Activated CD8-positive, alpha-beta T cell treated with anti-CD3 and anti-CD28 coated beads for 36 hours (primary cell): ENCODE measurements at regions not wholly inside any gene's neighbourhood (a gene's known extent, or its start where the extent isn't known, plus 50 kb on each side); places are given as distances from the start of the nearest gene placed in this dataset.

Experiments used
- ATAC-seq: fragments of 200-7000 bp; cut with Tn5 transposase; one replicate; pipeline ENCODE4 v1.10.0; 2021; ENCODE audit warnings: mild to moderate bottlenecking, moderate library complexity
- CTCF ChIA-PET: fragments of 350-600 bp; sonication (Branson Sonifier 250); formaldehyde crosslinking; loops from one replicate; lab custom pipeline; 2021; ENCODE audit warnings: antibody characterized with exemption; lab: Charles Lee
- POLR2A ChIA-PET: fragments of 350-600 bp; sonication (Branson Sonifier 250); formaldehyde crosslinking; loops from one replicate; lab custom pipeline; 2021; ENCODE audit warnings: antibody characterized with exemption; lab: Charles Lee
- DNase-seq: peaks from one replicate; pipeline ENCODE4 v3.0.0-alpha.2; 2020
- H3K27ac Mint-ChIP-seq: one replicate; pipeline ENCODE4 v1.8.0; 2021; ENCODE audit warnings: mild to moderate bottlenecking, mixed read lengths
- H3K27me3 Mint-ChIP-seq: one replicate; pipeline ENCODE4 v1.8.0; 2021; ENCODE audit warnings: mixed read lengths
- H3K36me3 Mint-ChIP-seq: one replicate; pipeline ENCODE4 v1.8.0; 2021; ENCODE audit warnings: low read depth, mixed read lengths
- H3K4me1 Mint-ChIP-seq: one replicate; pipeline ENCODE4 v1.8.0; 2021; ENCODE audit warnings: low read depth, mixed read lengths
- H3K4me3 Mint-ChIP-seq: one replicate; pipeline ENCODE4 v1.8.0; 2021; ENCODE audit warnings: mild to moderate bottlenecking, moderate library complexity, mixed read lengths
- H3K9me3 Mint-ChIP-seq: one replicate; pipeline ENCODE4 v1.8.0; 2021; ENCODE audit warnings: mixed read lengths
- intact Hi-C: fragments of 100-400 bp; cut with micrococcal nuclease; formaldehyde crosslinking; loops from one replicate; pipeline ENCODE4 v1.10.0; 2022
- TF ChIP-seq, protein P1 (sequence below): fragments of 200-600 bp; IDR thresholded peaks from one replicate; pipeline ENCODE4 v1.8.0; 2022; ENCODE audit warnings: antibody characterized with exemption, mild to moderate bottlenecking

DNA sequence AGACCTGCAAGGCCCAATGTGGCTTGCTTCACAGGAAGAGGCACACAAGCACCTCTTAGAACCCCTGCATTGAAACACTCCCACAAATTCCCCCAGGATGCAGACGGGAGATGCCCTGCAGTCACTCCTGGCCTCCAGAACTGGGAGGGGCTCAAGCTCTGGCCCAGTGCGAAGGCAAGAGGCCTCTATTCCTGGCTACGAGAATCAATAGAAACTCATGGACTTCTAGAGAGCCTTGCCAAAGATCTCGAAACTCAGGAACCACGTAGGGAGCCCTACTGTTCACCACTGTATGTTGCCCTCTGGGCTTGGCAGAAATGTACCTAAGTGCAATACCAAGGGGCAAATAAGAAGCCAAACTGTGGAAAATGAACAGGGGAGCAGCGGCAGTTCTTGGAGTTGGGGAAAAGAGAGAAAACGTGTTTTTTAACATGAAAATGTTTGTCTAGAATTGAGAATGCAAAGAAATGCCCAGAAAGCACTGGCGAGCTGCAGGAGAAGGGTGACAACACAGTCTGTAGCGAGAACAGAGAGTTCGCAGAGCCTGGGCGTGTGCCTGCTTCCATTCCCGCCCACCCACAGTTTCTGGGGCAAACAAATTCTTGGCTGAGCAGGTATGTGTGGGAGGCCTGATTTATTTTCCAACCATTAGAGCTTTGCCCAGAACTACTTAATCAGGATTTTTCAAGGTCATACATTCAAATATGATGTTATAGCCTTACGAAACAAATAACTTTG lies 260.5 kb upstream of the KLF14 start:
- Mint-ChIP-seq H3K36me3 (peaks cover 21% of the 10 kb centered on the region), H3K4me3 (no peak overlapping the region), H3K27ac (peak overlapping the region; percentile 85), H3K27me3 (no peaks in the 10 kb centered on the region), H3K9me3 (no peaks in the 10 kb centered on the region), H3K4me1 (peaks cover 75% of the 10 kb centered on the region)
- TF ChIP-seq, protein P1, sequence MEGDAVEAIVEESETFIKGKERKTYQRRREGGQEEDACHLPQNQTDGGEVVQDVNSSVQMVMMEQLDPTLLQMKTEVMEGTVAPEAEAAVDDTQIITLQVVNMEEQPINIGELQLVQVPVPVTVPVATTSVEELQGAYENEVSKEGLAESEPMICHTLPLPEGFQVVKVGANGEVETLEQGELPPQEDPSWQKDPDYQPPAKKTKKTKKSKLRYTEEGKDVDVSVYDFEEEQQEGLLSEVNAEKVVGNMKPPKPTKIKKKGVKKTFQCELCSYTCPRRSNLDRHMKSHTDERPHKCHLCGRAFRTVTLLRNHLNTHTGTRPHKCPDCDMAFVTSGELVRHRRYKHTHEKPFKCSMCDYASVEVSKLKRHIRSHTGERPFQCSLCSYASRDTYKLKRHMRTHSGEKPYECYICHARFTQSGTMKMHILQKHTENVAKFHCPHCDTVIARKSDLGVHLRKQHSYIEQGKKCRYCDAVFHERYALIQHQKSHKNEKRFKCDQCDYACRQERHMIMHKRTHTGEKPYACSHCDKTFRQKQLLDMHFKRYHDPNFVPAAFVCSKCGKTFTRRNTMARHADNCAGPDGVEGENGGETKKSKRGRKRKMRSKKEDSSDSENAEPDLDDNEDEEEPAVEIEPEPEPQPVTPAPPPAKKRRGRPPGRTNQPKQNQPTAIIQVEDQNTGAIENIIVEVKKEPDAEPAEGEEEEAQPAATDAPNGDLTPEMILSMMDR = no peak
- CTCF ChIA-PET = interaction anchor here (1.2 to 4.0 kb wide), 4 partner anchors 12 to 46 kb away, joined by 3 to 53 read pairs (median 16); no protein-coding TSS in a partner anchor
- POLR2A ChIA-PET = interaction anchor here (0.6 to 1.2 kb wide), 7 partner anchors 12 to 82 kb away, joined by 3 to 4 read pairs (median 3); no protein-coding TSS in a partner anchor
- DNase-seq (no peak), ATAC-seq (no peak)
- intact Hi-C loops = loop anchor here (5.0 kb wide), 1 partner anchor 38 kb away; no protein-coding TSS in a partner anchor

GRCh38 chr7:130995252-130996081 lies 261.5 kb upstream of the KLF14 start:
- Mint-ChIP-seq H3K4me3 (no peak overlapping the region), H3K27ac (peak overlapping the region; percentile 85), H3K27me3 (no peaks in the 10 kb centered on the region), H3K36me3 (peaks cover 25% of the 10 kb centered on the region), H3K4me1 (peaks cover 82% of the 10 kb centered on the region), H3K9me3 (no peaks in the 10 kb centered on the region)
- DNase-seq = no peak
- intact Hi-C loops = loop anchor here (5.0 kb wide), 1 partner anchor 37 kb away; no protein-coding TSS in a partner anchor
- ATAC-seq = no peak
- ChIA-PET CTCF (interaction anchor here (0.6 to 4.0 kb wide), 5 partner anchors 12 to 110 kb away, joined by 3 to 53 read pairs (median 14); no protein-coding TSS in a partner anchor), POLR2A (interaction anchor here (0.6 to 2.3 kb wide), 9 partner anchors 12 to 83 kb away, joined by 3 to 8 read pairs (median 3); no protein-coding TSS in a partner anchor)
- TF ChIP-seq, protein P1 = no peak

- no peak for ATAC-seq
- H3K9me3 Mint-ChIP-seq = no peaks in the 10 kb centered on the region
- no peak for DNase-seq
- H3K36me3 Mint-ChIP-seq = peaks cover 28% of the 10 kb centered on the region
- H3K27me3 Mint-ChIP-seq = no peaks in the 10 kb centered on the region
- intact Hi-C loops = loop anchor here (5.0 kb wide), 1 partner anchor 36 kb away; no protein-coding TSS in a partner anchor
- peak overlapping the region; percentile 85 for H3K27ac Mint-ChIP-seq
- peak overlapping the region; percentile 20 for H3K4me3 Mint-ChIP-seq
- peaks cover 78% of the 10 kb centered on the region for H3K4me1 Mint-ChIP-seq
- TF ChIP-seq, protein P1 = no peak
- ChIA-PET POLR2A (interaction anchor here (0.8 to 2.3 kb wide), 8 partner anchors 8 to 74 kb away, joined by 3 to 8 read pairs (median 3); no protein-coding TSS in a partner anchor), CTCF (interaction anchor here (0.7 to 4.0 kb wide), 4 partner anchors 14 to 44 kb away, joined by 4 to 53 read pairs (median 12); no protein-coding TSS in a partner anchor)
Observed at GRCh38 chr7:130996205-130996832, 262.3 kb upstream of the KLF14 start.

DNA sequence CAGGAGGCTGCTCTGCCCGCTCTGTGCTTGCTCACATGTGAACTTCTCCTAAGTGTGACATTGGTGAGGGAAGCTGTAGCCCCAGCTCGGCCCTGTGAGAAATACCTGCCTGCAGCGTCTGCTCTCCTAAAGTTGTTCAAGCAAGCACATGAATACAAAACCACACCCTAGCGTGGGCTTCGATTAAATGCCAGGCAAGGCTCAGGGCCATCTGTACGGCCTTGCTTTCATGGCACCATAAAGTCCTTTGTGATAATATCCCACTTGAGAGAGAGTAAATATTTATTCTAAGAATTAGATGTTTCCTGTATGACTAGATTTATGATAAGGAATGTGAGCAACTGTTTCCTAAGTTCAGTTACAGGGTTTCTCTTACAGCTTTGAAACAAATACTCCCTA lies 262.8 kb upstream of the KLF14 start:
- POLR2A ChIA-PET = interaction anchor here (0.6 to 2.3 kb wide), 8 partner anchors 8 to 164 kb away, joined by 3 to 8 read pairs (median 4); no protein-coding TSS in a partner anchor
- CTCF ChIA-PET = interaction anchor here (0.7 to 4.0 kb wide), 3 partner anchors 15 to 43 kb away, joined by 4 to 53 read pairs (median 7); no protein-coding TSS in a partner anchor
- no peaks in the 10 kb centered on the region for H3K9me3 Mint-ChIP-seq
- peaks cover 76% of the 10 kb centered on the region for H3K4me1 Mint-ChIP-seq
- DNase-seq (peak; percentile 69), ATAC-seq (peak; percentile 82)
- H3K27ac Mint-ChIP-seq = peak overlapping the region; percentile 85
- peak overlapping the region; percentile 20 for H3K4me3 Mint-ChIP-seq
- peaks cover 31% of the 10 kb centered on the region for H3K36me3 Mint-ChIP-seq
- no peaks in the 10 kb centered on the region for H3K27me3 Mint-ChIP-seq
- TF ChIP-seq, protein P1 = no peak
- intact Hi-C loops = loop anchor here (5.0 kb wide), 1 partner anchor 35 kb away; no protein-coding TSS in a partner anchor
